GM08714 (cell line): ENCODE measurements at regions not wholly inside any gene's neighbourhood (a gene's known extent, or its start where the extent isn't known, plus 50 kb on each side); places are given as distances from the start of the nearest gene placed in this dataset.

ENCODE experiments used
- H3K4me3 ChIP-seq: fragments of 200-500 bp; sonication (Bioruptor generic); 2 replicates; pipeline ENCODE4 v1.5.1; 2014; ENCODE audit warnings: mild to moderate bottlenecking, low read length, inconsistent platforms
- ZNF274 ChIP-seq: IDR thresholded peaks from 2 replicates; pipeline ENCODE4 v1.6.1; 2012; ENCODE audit warnings: mild to moderate bottlenecking, low read depth, low read length

- no peak for TF ChIP-seq ZNF274
- H3K4me3 ChIP-seq = no peak overlapping the region
Observed at GRCh38 chr5:152503206-152503605, 98.1 kb upstream of the NMUR2 start.

- no peak for TF ChIP-seq ZNF274
Observed at GRCh38 chr5:152505442-152506042, 100.5 kb upstream of the NMUR2 start.

GRCh38 chr5:152511120-152511519 lies 106.0 kb upstream of the NMUR2 start:
- no peak overlapping the region for H3K4me3 ChIP-seq
- TF ChIP-seq ZNF274 = no peak

More at GRCh38 chr5:152505442-152506042, 100.5 kb upstream of the NMUR2 start:
- H3K4me3 ChIP-seq = no peak overlapping the region

GRCh38 chr5:152511531-152512132 lies 106.6 kb upstream of the NMUR2 start:
- H3K4me3 ChIP-seq = no peak overlapping the region
- no peak for TF ChIP-seq ZNF274

- TF ChIP-seq ZNF274 = no peak
Observed at GRCh38 chr5:152514827-152515397, 109.8 kb upstream of the NMUR2 start.

GRCh38 chr5:152523964-152524363 lies 118.9 kb upstream of the NMUR2 start:
- TF ChIP-seq ZNF274 = no peak

More at GRCh38 chr5:152514827-152515397, 109.8 kb upstream of the NMUR2 start:
- H3K4me3 ChIP-seq = no peak overlapping the region

GRCh38 chr5:152527358-152528052 lies 122.4 kb upstream of the NMUR2 start:
- TF ChIP-seq ZNF274 = no peak
- H3K4me3 ChIP-seq = no peak overlapping the region

More at GRCh38 chr5:152523964-152524363, 118.9 kb upstream of the NMUR2 start:
- no peak overlapping the region for H3K4me3 ChIP-seq

GRCh38 chr5:152529440-152529839 lies 124.4 kb upstream of the NMUR2 start:
- no peak for TF ChIP-seq ZNF274
- H3K4me3 ChIP-seq = no peak overlapping the region

- TF ChIP-seq ZNF274 = no peak
- H3K4me3 ChIP-seq = no peak overlapping the region
Observed at GRCh38 chr5:152532714-152533113, 127.6 kb upstream of the NMUR2 start.

- no peak for TF ChIP-seq ZNF274
Observed at GRCh38 chr5:152534641-152535040, 129.6 kb upstream of the NMUR2 start.

GRCh38 chr5:152542741-152543140 lies 137.7 kb upstream of the NMUR2 start:
- no peak for TF ChIP-seq ZNF274
- H3K4me3 ChIP-seq = no peak overlapping the region

More at GRCh38 chr5:152534641-152535040, 129.6 kb upstream of the NMUR2 start:
- H3K4me3 ChIP-seq = no peak overlapping the region

- no peak for TF ChIP-seq ZNF274
- no peak overlapping the region for H3K4me3 ChIP-seq
Observed at GRCh38 chr5:152546493-152546892, 141.4 kb upstream of the NMUR2 start.

- no peak for TF ChIP-seq ZNF274
- H3K4me3 ChIP-seq = no peak overlapping the region
Observed at GRCh38 chr5:152547202-152547601, 142.1 kb upstream of the NMUR2 start.

- no peak for TF ChIP-seq ZNF274
- H3K4me3 ChIP-seq = no peak overlapping the region
Observed at GRCh38 chr5:152549709-152550108, 144.6 kb upstream of the NMUR2 start.

- no peak for TF ChIP-seq ZNF274
- no peak overlapping the region for H3K4me3 ChIP-seq
Observed at GRCh38 chr5:152551061-152551460, 146.0 kb upstream of the NMUR2 start.
